ENCODE measurements at regions not wholly inside any gene's neighbourhood (a gene's known extent, or its start where the extent isn't known, plus 50 kb on each side); places are given as distances from the start of the nearest gene placed in this dataset.

- no peak overlapping the region for H3K27ac ChIP-seq (ENCODE audit: extremely low read depth, low read depth, low read length)
- no peak for DNase-seq (ENCODE audit: extremely low read depth in 1 of 4, low spot score in 3 of 4)
- no peaks in the 10 kb centered on the region for H3K27me3 ChIP-seq (ENCODE audit: control insufficient read depth in 2 of 2, insufficient read depth in 2 of 2, low read length in 2 of 2)
- H3K4me1 ChIP-seq (replicated peaks in 1 of 2; ENCODE audit: control insufficient read depth in 2 of 2, insufficient read depth in 2 of 2, low read length in 2 of 2): no peaks in the 10 kb centered on the region
- TF ChIP-seq OTX1 (CRISPR knock-in tag; IDR thresholded peaks at IDR 0.05) (no peak), KDM5B (IDR thresholded peaks at IDR 0.05; ENCODE audit: insufficient replicate concordance, low read depth, low read length) (no peak), TEAD4 (IDR thresholded peaks at IDR 0.05; ENCODE audit: low read length) (no peak), TEAD4 (CRISPR knock-in tag; IDR thresholded peaks at IDR 0.05; ENCODE audit: borderline replicate concordance) (no peak), CREBBP (IDR thresholded peaks at IDR 0.05; ENCODE audit: low read depth, low read length) (no peak), RNF219 (CRISPR knock-in tag; IDR thresholded peaks at IDR 0.05) (no peak), TRIM28 (IDR thresholded peaks at IDR 0.05) (no peak), ELF4 (CRISPR knock-in tag; IDR thresholded peaks at IDR 0.05) (no peak), C11orf30 (IDR thresholded peaks at IDR 0.05; ENCODE audit: low read depth) (no peak), NFXL1 (CRISPR knock-in tag; IDR thresholded peaks at IDR 0.05) (no peak), SMC3 (conservative IDR thresholded peaks at IDR 0.05; ENCODE audit: insufficient read depth, low read depth, low read length) (no peak), ZFPM2 (CRISPR knock-in tag; IDR thresholded peaks at IDR 0.05) (no peak), MED1 (CRISPR knock-in tag; IDR thresholded peaks at IDR 0.05; ENCODE audit: borderline replicate concordance) (no peak), ZNF76 (CRISPR knock-in tag; IDR thresholded peaks at IDR 0.05; ENCODE audit: borderline replicate concordance) (no peak), GTF2A2 (tag; IDR thresholded peaks at IDR 0.05) (no peak), LEF1 (IDR thresholded peaks at IDR 0.05) (no peak), FOXK1 (CRISPR knock-in tag; IDR thresholded peaks at IDR 0.05; ENCODE audit: borderline replicate concordance) (no peak), BCL6 (CRISPR knock-in tag; IDR thresholded peaks at IDR 0.05) (no peak), NUFIP1 (IDR thresholded peaks at IDR 0.05; ENCODE audit: partially characterized antibody) (no peak)
- H3K36me3 ChIP-seq (ENCODE audit: control insufficient read depth, insufficient read depth, low read length): no peaks in the 10 kb centered on the region
- no peaks in the 10 kb centered on the region for H3K79me2 ChIP-seq (ENCODE audit: control insufficient read depth, insufficient read depth, low read length)
- no peaks in the 10 kb centered on the region for H4K20me1 ChIP-seq (replicated peaks; ENCODE audit: control insufficient read depth, insufficient read depth, low read length)
- ChIA-PET CTCF (ENCODE audit: low intra/inter-chr PET ratio) (no interaction called here), POLR2A (no interaction called here)
- no peak overlapping the region for H2AFZ ChIP-seq (ENCODE audit: low read depth, low read length)
- H3K4me3 ChIP-seq: no peak overlapping the region
- no peaks in the 10 kb centered on the region for H3K9me3 ChIP-seq (replicated peaks; ENCODE audit: control insufficient read depth, insufficient read depth, low read depth, low read length)
- no TSS peak for BruUV-seq (replicated peaks)
- H3K9ac ChIP-seq (ENCODE audit: insufficient read depth in 1 of 2, low read depth in 2 of 2, low read length in 2 of 2): no peak overlapping the region
- ATAC-seq: no peak
- in situ Hi-C loops (cut with MboI): no loop called here
- intact Hi-C loops (cut with micrococcal nuclease): no loop called here
- no peaks in the 10 kb centered on the region for H3K9me1 ChIP-seq (ENCODE audit: control insufficient read depth, insufficient read depth, low read length)
- H3K4me2 ChIP-seq (ENCODE audit: insufficient read depth, low read length): no peak overlapping the region
- FAIRE-seq: no peak
These were observed 64.4 kb upstream of the PRICKLE2 start for GRCh38 chr3:64289622-64290021.
